ENCODE measurements at regions not wholly inside any gene's neighbourhood (a gene's known extent, or its start where the extent isn't known, plus 50 kb on each side); places are given as distances from the start of the nearest gene placed in this dataset.

DNA sequence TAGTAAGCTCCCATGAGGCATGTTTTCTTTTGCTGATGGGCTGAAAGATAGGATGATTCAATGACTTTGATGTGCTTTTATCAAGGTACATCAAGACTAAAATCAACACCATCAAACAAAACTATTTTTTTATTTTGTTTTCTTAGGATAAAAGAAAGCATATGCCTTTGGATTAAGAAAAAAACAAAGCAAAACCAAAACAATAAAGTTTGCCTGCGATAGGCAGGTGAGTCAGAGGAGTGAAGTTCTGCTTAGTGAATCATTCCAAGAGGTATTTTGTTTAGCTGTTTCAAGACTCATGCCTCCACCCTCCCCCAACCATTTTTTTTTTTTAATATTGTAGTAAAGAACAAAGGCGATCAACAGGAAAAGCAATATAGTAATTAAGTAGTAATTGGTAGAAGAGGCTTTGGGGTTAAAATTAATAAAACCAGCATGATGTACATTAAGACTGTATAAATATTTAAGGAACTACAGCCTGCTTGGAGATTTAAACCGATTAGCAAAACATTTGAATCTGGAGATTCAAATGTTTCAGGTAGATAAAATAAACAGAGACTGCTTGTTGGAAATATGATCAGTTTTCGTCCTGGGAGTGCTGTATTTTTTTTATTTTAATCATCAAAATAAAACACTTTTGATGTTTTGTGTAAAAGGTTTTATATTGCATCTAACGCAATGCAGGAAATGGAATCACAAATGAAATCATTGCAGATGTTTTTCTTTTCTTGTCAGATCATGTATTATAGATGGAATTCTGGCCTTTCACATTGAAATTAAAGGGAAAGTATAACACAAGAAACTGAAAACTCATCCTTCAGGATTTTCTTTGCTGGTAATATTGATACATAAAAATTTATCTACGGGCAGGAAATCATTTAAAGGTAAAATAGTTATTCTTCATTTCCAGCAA lies 482.3 kb upstream of the MANEA start:
- ChIA-PET POLR2A (no interaction called here), CTCF (no interaction called here)
- H3K27me3 ChIP-seq (ENCODE audit: control insufficient read depth, insufficient read depth, low read length) = no peaks in the 10 kb centered on the region
- no peaks in the 10 kb centered on the region for H3K36me3 ChIP-seq (ENCODE audit: control insufficient read depth, insufficient read depth, low read length)
- DNase-seq (ENCODE audit: low read depth) = no peak
- TF ChIP-seq CTCF (IDR thresholded peaks at IDR 0.05; ENCODE audit: insufficient read depth, low read depth, low read length) = no peak
- no peak overlapping the region for H3K4me3 ChIP-seq (ENCODE audit: low read depth, low read length)

- POLR2A ChIA-PET = no interaction called here
- H3K27me3 ChIP-seq (ENCODE audit: control insufficient read depth, insufficient read depth, low read length) = no peaks in the 10 kb centered on the region
- CTCF ChIA-PET = no interaction called here
- no peak for TF ChIP-seq CTCF (IDR thresholded peaks at IDR 0.05; ENCODE audit: insufficient read depth, low read depth, low read length)
- no peak for DNase-seq (ENCODE audit: low read depth)
- no peak overlapping the region for H3K4me3 ChIP-seq (ENCODE audit: low read depth, low read length)
- no peaks in the 10 kb centered on the region for H3K36me3 ChIP-seq (ENCODE audit: control insufficient read depth, insufficient read depth, low read length)
Measured at GRCh38 chr6:95095855-95096254, 481.5 kb upstream of the MANEA start.

- TF ChIP-seq CTCF (IDR thresholded peaks at IDR 0.05; ENCODE audit: insufficient read depth, low read depth, low read length) = no peak
- ChIA-PET POLR2A (no interaction called here), CTCF (no interaction called here)
- H3K4me3 ChIP-seq (ENCODE audit: low read depth, low read length) = no peak overlapping the region
- no peak for DNase-seq (ENCODE audit: low read depth)
- H3K36me3 ChIP-seq (ENCODE audit: control insufficient read depth, insufficient read depth, low read length) = no peaks in the 10 kb centered on the region
- H3K27me3 ChIP-seq (ENCODE audit: control insufficient read depth, insufficient read depth, low read length) = no peaks in the 10 kb centered on the region
Measured at GRCh38 chr6:95099410-95099809, 477.9 kb upstream of the MANEA start.

- no peaks in the 10 kb centered on the region for H3K36me3 ChIP-seq (ENCODE audit: control insufficient read depth, insufficient read depth, low read length)
- ChIA-PET CTCF (no interaction called here), POLR2A (no interaction called here)
Measured at GRCh38 chr6:95109212-95109611, 468.1 kb upstream of the MANEA start.

DNA sequence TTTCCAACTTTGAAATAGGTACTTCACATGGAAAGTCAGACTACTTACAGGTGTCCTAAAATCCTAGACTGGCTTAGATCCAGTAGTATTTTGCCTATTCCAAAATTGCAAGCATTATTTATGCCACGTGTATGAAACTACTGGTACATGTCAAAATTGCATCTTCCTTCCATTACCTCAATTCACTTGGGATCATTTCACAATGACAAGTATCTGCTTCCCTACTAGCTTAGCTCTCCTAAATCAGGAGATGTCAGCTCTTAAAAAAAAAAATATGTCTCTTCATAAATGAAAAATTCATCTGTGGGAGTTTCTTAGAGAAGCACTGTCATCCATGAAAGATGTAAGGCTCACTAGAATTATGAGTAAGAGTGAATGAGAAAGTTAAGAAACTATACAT lies 466.6 kb upstream of the MANEA start:
- POLR2A ChIA-PET = no interaction called here
- no peaks in the 10 kb centered on the region for H3K36me3 ChIP-seq (ENCODE audit: control insufficient read depth, insufficient read depth, low read length)
- DNase-seq (ENCODE audit: low read depth) = no peak
- CTCF ChIA-PET = interaction anchor here (0.6 kb wide), 1 partner anchor 1800 kb away, joined by 4 read pairs; no protein-coding TSS in a partner anchor
- H3K4me3 ChIP-seq (ENCODE audit: low read depth, low read length) = no peak overlapping the region
- no peaks in the 10 kb centered on the region for H3K27me3 ChIP-seq (ENCODE audit: control insufficient read depth, insufficient read depth, low read length)
- TF ChIP-seq CTCF (IDR thresholded peaks at IDR 0.05; ENCODE audit: insufficient read depth, low read depth, low read length) = no peak

More at GRCh38 chr6:95109212-95109611, 468.1 kb upstream of the MANEA start:
- no peak for DNase-seq (ENCODE audit: low read depth)
- Histone ChIP-seq H3K27me3 (ENCODE audit: control insufficient read depth, insufficient read depth, low read length) (no peaks in the 10 kb centered on the region), H3K4me3 (ENCODE audit: low read depth, low read length) (no peak overlapping the region)
- no peak for TF ChIP-seq CTCF (IDR thresholded peaks at IDR 0.05; ENCODE audit: insufficient read depth, low read depth, low read length)

Data from BJ (cell line).